ENCODE measurements at regions not wholly inside any gene's neighbourhood (a gene's known extent, or its start where the extent isn't known, plus 50 kb on each side); places are given as distances from the start of the nearest gene placed in this dataset.
"Not testable (repeated sequence)": the region's sequence is repeated elsewhere in the genome, so short reads cannot be mapped to it uniquely, and the experiment has no call there.

DNA sequence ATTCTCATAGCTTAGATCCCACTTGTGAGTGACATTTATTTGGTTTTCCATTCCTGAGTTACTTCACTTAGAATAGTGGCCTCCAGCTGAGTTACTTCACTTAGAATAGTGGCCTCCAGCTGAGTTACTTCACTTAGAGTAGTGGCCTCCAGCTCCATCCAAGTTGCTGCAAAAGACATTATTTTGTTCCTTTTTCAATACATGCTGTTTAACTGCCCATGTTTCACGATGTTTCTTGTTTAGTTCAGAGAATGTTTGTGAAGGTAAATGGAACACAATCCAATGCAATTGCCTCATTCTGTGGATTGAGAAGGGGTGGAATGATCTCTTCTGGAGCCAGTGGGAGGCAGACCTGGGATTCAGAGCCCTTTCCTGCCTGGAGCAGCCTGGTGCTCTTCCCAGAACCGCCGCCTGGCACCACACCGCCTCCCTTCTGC lies 273.5 kb upstream of the ATP5MC3 start:
- no peak for DNase-seq

DNA sequence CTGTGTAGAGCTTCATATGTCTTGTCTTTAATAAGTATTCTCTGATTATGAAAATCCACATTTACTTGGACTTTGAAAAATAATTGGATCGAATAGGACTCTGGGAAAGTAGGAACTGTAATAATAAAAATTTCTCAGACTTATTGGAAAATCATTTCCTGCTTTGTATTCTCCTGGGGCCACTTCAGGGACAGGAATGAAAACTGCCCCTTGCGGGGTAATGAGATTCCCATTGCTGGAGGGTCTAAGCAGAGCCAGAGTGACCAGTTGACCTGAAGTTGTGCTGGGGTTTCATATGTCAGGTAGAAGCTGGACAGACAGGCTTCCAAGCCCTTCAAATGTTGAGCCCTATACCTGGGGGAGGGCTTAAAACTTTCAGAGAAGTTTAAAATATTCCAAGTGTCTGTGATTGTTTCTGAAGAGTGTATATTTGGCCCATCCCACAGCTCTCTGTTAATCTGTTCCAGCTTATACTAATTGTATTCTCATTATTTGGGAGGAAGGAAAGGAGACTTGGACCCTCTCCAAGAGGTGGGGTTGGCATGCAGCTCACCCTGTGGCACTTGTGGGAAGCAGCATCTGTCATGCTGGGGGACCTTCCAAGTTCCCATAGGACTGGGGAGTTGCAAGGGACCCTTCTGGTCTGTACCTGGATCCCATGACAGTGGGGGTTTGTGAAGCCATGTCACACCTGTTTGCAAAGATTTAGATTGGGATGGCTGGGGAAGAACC lies 268.7 kb upstream of the ATP5MC3 start:
- DNase-seq = peak; percentile 73

GRCh38 chr2:175449616-175450015 lies 268.1 kb upstream of the ATP5MC3 start:
- DNase-seq = peak; percentile 48

DNA sequence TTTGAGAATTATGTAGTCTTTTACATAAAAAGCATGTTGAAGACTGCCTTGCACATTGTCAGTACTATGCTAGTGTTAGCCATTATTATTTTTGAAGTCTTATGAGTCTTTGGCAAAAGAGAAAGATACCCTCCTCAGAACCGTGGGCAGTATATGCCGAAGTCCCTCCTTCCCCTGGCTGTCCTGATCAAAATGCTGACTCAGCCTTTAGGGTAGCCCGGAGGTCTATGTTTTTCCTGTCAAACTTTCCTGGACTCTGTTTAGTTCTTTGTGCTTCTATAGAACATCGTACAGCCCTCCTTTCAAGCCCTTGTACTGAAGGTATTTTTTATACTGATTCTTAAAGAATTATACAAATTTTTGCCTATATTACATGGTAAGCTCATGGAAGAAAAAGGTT lies 264.7 kb upstream of the ATP5MC3 start:
- no peak for DNase-seq

DNA sequence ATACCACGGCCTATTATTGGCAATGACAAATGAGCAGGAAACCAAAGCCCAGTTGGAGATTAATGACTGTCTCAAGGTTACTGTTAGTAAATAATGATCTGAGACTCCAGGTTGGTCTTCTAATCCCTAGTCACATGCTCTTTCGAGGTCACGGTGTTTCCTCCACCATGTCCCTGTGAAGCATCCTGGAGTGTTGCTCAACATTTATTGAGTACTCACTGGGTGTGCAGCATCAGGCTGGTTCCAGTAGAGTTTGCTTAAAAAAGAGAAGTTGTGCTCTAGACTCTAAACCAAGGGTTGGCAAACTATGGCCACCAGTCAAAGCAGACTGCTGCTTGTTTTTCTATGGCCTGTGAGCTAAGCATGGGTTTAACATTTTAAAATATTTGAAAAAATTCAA lies 263.8 kb upstream of the ATP5MC3 start:
- no peak for DNase-seq

DNA sequence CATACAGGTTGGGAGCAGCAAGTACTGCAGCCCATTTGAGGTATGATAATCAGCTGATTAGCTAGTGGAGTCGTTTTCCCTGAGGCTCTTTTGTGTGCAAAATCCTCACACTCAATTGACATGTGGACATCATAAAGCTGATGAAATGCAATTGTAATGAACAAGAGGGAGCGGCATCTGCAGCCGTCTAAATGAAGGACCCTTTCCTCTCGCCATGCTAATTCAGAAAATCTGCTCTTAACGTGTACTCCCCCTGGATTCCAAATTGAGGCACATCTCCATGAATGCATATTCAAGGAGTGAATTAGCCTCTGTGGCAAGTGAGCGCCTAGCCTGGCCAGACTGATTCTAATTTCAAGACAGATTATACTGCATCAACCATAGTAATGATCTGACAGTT lies 260.9 kb upstream of the ATP5MC3 start:
- DNase-seq = no peak

DNA sequence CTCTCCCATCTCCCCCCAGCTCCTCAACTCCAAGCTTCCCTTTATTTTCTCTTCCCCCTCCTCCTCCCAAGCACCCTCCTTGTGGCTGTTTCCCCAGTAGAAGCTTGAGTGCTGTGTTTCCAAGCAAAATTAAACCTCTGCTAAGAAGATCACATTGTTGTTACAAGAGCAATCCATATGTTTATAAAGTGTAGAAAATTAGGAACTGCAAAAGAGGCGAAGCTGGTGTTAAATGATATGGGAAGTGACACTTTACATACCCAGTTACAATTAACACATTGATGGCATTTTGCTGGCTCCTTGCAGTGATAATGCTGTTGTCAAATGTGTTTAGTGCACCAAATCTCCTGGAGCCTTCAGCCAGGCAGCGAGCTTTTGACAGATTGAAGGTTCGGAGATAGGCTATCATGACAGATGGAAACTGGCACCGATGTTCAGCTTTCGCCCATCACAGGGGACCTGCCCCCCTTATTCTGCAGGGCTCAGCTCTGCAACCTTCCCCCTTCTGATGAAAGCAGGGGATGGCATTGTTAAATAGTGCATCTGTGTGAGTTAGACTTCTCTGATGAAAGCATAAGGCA lies 259.8 kb upstream of the ATP5MC3 start:
- peak; percentile 54 for DNase-seq

DNA sequence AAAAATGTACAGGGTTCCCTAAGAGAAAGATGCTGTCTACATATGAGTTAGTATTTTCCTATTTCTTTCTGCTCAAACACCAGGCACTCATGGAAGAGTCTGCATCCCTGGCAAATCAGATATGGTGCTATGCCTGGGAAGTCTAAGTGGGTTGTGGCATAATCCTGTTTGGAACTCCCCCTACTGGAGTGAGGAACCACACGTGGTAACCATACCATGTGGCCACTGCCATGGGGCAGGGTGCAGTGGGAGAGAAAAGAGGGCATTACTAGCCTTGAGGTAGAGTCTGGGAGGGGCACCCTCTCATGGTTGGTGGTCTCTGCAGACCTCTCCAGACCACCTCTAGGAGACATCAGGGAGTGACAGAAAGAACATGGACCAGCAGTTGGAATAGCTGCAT lies 257.9 kb upstream of the ATP5MC3 start:
- DNase-seq = no peak

- no peak for DNase-seq
Measured at GRCh38 chr2:175437167-175437566, 255.7 kb upstream of the ATP5MC3 start.

DNA sequence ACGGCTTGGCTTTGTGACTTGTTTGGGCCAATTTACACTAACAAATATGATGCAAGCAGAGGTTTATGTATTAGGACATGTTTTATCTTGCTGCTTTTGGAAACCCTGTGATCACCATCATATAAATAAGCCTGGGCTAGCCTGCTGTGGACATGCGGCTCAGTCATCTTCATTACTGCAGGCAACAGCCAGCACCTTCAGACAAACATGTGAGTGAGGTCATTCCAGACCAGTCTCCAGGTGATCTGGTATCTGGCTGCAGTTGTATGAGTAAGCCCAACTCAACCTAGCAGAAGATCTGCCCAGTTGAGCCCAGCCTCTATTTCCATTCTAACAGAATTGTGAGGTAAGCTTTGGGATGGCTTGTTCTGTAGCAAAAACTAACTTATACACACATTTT lies 254.6 kb upstream of the ATP5MC3 start:
- DNase-seq = no peak

GRCh38 chr2:175435012-175435411 lies 253.5 kb upstream of the ATP5MC3 start:
- no peak for DNase-seq

- no peak for DNase-seq
Measured at GRCh38 chr2:175432793-175433192, 251.3 kb upstream of the ATP5MC3 start.

DNA sequence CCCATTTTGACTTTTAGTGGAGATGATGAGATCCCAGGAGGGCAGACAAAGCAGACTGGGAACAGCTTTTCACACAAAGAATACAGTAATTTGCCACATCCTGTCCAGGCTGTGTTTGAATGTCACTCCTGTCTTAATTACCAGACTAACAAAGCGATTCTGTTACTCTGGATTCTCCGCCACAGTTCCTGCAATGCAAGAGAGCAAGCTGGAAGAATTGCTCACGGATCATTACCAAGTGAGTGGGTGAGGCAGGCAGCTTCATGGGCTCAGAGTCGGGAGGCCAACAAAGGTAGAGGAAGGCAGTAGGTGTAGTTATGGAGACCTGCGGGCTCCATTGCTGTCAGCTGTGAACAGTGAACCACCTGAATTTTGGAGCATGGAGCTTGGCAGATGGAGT lies 250.5 kb upstream of the ATP5MC3 start:
- peak; percentile 14 for DNase-seq

DNA sequence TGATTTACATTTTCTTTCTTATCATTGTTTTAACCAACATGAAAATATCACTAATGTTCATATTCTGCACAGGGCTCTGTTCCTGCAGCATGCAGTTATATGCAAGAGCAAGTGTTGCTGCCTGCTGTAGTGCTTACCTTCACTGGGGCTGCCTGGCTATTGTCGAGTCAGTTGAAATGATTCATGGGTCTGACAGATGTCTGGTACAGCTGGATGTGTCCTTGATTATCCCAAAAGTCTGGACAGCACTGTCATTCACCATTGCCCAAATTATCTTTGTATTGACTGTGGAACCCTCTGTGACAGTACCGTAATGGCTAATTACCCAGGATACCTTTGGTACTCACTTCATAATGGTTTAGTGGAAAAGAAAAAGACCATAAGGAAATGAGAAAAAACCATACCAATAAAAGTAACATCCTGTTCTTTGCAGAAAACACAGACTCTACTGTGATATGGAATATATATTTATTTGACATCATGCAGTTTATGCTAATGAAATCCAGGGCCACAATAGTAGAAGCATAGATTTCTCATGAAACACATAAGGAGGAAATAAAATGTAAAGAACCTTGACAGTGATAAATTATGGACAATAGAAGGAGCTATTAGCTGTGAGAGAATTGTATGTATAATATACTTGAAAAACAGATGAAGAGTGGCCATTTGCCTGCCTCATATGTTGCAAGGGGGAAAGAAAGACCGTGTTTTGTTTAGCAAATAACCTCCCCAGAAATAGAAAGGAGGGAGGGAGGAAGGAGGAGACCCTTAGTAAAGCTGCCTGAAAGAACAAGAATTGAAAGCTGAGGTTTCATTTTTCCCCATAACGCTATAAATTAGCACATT lies 249.8 kb upstream of the ATP5MC3 start:
- DNase-seq = no peak

GRCh38 chr2:175430236-175430635 lies 248.7 kb upstream of the ATP5MC3 start:
- DNase-seq = no peak

DNA sequence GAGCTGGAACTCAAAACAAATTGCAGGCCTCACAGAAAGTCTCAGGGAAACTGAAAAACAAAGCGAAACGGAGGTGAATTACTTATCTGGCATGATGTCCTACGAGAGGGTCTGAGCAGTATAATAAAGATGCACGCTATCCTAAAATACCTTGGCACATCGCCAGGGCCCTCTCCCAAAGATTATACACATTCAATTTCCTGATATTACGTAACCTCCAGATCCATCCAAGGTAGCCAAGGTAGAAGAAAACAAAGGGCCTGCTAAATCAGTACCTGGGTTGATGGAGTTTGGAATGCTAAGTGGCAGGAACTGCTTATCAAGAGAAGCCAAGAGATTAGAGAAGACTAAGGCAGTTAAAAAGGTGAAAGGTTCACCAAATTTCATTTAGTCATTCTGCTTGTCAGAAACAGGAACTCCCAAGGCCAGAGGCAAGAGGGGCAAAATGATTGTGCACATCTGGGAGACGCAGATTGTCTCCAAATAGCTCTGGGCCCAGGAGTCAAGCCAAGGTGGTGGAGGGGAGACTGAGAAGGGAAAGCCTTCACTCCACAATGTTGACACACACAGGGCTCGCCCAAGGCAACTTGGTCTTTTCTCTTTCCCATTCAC lies 236.8 kb upstream of the ATP5MC3 start:
- DNase-seq = no peak

- peak; percentile 42 for DNase-seq
Measured at GRCh38 chr2:175414882-175415487, 233.5 kb upstream of the ATP5MC3 start.

DNA sequence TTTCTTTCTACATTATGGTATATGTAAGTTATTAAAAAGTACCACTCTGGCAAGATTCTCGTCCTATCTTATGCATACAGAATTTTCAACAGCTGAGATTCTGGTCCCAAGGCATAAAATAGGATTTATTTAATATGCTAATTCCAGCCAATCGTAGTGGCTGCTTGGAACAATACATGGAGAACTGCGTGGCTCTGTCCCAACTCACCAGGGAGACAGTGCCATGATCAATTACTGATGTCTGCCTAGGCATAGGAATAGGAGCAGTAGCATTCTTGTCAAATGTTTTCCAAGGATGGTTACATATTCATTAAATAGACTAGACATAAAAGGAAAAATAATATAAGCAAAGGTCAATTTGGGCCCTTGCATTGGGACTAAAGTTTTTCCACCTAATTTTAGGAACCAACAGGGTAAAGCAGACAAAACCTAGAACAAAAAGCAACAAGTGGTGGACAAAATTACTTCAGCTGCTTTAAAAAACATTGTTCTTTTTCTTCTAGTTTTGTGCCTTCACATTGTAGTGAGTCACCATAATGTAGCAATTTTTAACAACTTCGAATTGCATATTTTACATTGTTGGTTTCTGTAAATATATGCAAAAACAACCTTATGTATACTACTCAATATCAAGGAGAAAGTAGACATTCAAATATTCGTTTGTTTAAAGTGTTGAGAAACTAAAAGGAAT lies 232.8 kb upstream of the ATP5MC3 start:
- no peak for DNase-seq

DNA sequence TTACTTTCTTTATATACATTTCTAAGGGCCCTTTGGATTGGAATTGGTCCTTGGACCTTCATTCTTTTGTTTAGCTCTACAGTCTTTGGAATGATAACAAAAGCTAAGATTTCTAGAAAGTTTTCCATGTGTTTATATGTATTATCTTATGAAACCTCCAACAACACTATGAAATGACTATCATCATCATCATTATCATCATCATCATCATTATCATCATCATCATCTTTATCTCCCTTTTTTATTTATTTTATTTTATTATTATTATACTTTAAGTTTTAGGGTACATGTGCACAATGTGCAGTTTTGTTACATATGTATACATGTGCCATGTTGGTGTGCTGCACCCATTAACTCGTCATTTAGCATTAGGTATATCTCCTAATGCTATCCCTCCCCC lies 229.4 kb upstream of the ATP5MC3 start:
- not testable (repeated sequence) for DNase-seq

- DNase-seq = no peak
Measured at GRCh38 chr2:175404839-175405238, 223.3 kb upstream of the ATP5MC3 start.

GRCh38 chr2:175403599-175404221 lies 222.2 kb upstream of the ATP5MC3 start:
- no peak for DNase-seq

DNA sequence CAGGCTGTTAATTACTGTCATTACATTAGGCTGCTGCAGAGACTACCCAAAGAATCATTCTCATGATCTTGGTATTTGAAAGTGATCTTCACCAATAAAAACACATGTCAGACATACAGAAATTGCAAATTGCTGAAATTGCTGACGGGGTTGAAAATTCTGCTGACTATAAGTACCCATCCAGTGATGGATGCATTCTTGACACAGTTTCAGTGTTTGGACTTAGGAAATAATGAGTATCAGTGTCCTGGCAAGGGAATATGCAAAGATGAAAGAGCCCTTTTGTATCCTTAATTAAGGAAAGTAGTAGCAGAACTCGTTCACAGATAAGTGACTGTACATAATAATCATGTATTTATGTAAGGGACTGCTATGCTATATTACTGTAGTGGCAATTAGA lies 221.1 kb upstream of the ATP5MC3 start:
- DNase-seq = no peak
